ENCODE measurements at regions not wholly inside any gene's neighbourhood (a gene's known extent, or its start where the extent isn't known, plus 50 kb on each side); places are given as distances from the start of the nearest gene placed in this dataset.

GRCh38 chr18:75790111-75790510, 362.6 kb upstream of the SMIM21 start:
- no peak for DNase-seq

GRCh38 chr18:75785834-75786233, 358.3 kb upstream of the SMIM21 start:
- DNase-seq, result no peak

GRCh38 chr18:75785206-75785605, 357.7 kb upstream of the SMIM21 start:
- DNase-seq, result no peak

DNA sequence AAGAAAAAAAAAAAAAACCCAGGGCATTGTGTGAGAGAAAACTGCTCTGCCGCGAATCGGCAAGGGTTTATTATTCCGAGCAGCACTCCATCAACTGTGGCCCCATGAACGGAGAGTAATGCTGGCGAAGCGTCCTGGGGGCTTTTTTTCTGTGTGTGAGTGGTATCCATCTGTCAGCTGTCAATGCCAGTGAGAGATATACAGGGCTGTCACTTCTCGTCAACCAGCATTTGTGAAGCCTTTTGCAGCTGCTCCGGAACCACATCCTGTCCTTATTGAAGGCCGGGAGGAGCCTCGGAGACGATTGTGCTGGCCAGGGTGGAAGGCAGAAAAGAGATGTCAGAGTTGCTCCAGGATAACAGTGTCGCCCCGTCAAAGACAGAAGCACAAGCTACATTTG, 356.9 kb upstream of the SMIM21 start:
- DNase-seq, result peak; percentile 87

GRCh38 chr18:75783566-75784281, 356.2 kb upstream of the SMIM21 start:
- peak; percentile 66 for DNase-seq

DNA sequence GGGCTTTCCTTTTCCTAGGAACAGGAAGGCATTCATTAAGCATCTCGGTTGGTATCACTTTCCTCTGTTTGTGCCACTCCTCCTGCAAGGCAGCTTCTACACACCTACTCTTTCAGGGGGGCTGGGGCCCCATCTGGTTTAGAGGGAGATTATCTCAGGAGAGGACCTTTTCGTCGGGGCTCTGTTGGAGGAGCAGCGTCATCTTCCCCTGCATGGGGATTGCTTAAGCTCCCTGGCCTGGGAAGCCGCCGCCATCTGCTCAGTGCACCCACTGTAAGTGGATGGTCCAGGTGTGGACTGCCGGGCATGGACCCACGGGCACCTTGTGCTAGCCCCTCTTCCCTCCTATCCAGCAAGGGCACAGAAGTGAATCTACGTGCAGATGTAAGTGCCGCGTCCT, 355.3 kb upstream of the SMIM21 start:
- DNase-seq, result no peak

- DNase-seq, result no peak
These were observed 354.7 kb upstream of the SMIM21 start for GRCh38 chr18:75782204-75782603.

DNA sequence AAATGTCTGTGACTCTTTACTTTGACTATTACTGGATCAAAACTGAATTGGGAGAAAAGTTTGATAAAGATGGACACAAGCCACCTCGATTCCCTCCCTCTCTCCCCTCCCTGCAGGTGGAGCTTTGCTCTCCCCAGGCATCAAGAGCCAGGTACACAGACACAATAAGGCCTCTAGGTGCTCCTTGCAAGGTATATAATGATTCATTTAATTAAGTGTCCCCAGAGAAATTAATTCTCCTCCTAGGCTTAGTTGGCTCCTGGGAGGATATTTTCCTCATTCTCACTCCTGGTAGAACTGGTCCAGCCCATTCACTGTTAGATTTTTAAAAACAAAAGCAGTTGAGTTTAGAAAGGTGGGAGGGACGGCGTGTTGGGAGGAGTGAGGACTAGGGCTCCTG, 352.4 kb upstream of the SMIM21 start:
- DNase-seq, result no peak

GRCh38 chr18:75779450-75779849, 351.9 kb upstream of the SMIM21 start:
- peak; percentile 28 for DNase-seq

DNA sequence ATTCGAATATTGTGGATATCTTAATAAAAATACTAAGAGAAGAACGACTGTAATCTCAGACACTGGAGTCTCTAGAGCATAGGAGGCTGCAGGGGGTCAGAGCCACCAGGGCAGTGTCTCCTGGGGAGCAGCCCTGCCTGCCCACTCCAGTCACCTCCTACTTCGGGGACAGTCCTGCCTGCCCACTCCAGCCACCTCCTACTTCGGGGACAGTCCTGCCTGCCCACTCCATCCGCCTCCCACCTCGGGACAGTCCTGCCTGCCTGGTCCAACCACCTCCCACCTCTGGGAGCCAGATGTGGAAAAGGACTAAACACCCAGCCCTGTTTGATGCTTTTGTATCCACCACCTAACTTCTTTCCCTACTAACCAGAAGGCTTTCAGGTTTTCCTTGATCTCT, 350.1 kb upstream of the SMIM21 start:
- no peak for DNase-seq

- no peak for DNase-seq
These were observed 347.6 kb upstream of the SMIM21 start for GRCh38 chr18:75775121-75775520.

DNA sequence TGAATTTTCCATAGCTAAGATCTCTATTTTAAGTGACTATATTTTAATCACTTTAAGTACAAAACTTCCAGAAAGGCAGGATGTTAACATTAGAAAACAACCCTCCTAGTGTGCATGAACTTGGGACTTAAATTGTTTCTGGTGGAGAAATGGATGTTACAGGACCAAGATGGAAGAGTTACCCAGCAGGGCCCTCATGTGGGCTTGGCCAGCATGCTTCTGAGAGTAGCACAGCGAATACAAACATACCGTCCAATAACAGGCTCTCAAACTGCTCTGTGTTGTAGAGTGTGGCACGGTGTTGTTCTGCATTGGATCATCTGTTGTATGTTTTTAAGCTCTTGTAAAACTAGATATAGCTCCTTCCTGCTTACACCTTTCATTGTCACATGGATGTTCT, 346.1 kb upstream of the SMIM21 start:
- DNase-seq, result no peak

GRCh38 chr18:75762758-75763157, 335.3 kb upstream of the SMIM21 start:
- DNase-seq, result no peak

- DNase-seq, result no peak
These were observed 332.7 kb upstream of the SMIM21 start for GRCh38 chr18:75760208-75760607.

- no peak for DNase-seq
These were observed 330.4 kb upstream of the SMIM21 start for GRCh38 chr18:75757951-75758350.

- no peak for DNase-seq
These were observed 326.9 kb upstream of the SMIM21 start for GRCh38 chr18:75754433-75754832.

GRCh38 chr18:75753753-75754152, 326.2 kb upstream of the SMIM21 start:
- no peak for DNase-seq

GRCh38 chr18:75752740-75753263, 325.3 kb upstream of the SMIM21 start:
- DNase-seq, result no peak

- no peak for DNase-seq
These were observed 317.6 kb upstream of the SMIM21 start for GRCh38 chr18:75745147-75745546.

DNA sequence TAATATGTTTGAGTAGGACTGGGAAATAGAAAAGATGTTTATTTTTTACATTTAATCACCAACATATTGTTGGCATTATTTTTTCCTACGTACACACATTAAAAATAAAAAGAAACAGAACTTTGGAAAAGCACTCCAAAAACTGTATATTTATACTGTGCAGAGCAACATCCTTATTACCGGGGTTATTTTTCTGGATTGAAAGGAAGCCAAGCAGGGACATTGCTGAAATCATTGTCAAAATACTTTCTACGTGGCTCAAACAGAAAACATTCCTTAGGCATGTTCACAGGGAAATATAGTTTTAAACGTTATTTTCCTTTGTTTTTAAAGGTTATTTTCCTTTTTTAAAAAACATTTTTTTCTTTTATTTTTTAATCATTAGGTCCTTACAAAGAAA, 315.0 kb upstream of the SMIM21 start:
- no peak for DNase-seq

GRCh38 chr18:75739682-75740081, 312.2 kb upstream of the SMIM21 start:
- no peak for DNase-seq

GRCh38 chr18:75735291-75735690, 307.8 kb upstream of the SMIM21 start:
- DNase-seq, result no peak

- DNase-seq, result no peak
These were observed 302.7 kb upstream of the SMIM21 start for GRCh38 chr18:75730249-75730648.

DNA sequence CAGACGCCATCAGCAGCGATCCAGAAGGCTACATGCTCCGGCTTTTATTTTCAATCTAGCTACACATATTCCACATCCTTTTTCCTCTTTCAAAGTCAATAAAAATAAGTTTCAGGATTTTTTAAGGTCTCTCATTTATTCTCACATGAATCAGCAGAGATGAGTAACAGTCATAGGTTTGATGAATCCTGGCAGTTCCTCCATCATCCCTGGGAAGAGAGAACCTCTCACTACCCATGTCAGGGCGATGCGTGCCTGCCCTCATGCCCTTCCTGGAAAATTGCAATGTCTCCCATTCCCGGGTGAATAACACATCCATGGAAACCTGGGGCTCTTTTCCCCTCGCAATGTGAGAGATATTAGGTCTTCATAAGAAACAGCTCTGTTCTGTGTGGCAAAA, 301.1 kb upstream of the SMIM21 start:
- no peak for DNase-seq

DNA sequence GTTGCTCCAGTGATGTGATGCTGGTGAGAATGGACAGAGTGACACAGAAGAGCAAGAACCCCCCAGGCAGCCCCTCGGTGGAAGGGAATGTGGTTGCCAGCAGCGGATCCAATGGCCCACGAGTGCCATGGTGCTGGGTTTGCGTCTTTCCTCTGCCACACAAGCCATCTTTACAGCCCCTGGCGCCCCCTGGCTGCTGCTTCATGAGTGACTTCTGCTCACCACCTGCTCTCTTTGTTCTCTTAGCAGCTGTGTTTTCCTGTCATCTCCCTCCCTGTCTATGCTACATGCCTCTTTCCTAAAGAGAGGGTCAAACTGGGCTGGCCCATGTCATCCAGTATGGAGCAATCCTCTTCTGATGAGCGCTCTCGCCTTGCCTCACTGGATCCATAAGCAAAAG, 300.0 kb upstream of the SMIM21 start:
- peak; percentile 51 for DNase-seq
